ENCODE measurements at regions not wholly inside any gene's neighbourhood (a gene's known extent, or its start where the extent isn't known, plus 50 kb on each side); places are given as distances from the start of the nearest gene placed in this dataset.

DNA sequence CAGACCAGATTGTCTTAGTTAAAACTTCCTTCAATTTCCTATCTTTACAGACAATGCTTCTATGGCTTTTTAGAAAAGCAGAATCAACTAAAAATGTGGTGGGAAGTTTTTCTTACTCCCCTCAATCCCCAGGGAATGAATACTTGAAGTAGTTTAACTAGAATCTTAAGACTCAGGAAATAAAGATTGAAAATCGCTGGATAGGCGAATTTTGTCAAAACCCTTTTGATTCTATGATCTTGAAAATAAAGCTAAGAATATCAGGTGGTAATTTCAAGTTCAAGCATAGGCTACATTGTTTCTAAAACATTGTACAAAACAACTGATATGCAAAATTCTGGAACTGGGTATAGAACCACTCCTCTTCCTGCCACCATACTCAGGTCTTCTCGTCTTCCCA is 276.5 kb upstream of the GK2 start:
- Mint-ChIP-seq H3K4me1 (no peaks in the 10 kb centered on the region), H3K27me3 (ENCODE audit: low read depth) (no peaks in the 10 kb centered on the region), H3K9me3 (no peaks in the 10 kb centered on the region), H3K4me3 (no peak overlapping the region), H3K27ac (ENCODE audit: unreplicated experiment) (no peak overlapping the region), H3K36me3 (ENCODE audit: low read depth) (no peaks in the 10 kb centered on the region)
- no peak for DNase-seq (ENCODE audit: low read depth, low spot score)
- TF ChIP-seq, protein P1, sequence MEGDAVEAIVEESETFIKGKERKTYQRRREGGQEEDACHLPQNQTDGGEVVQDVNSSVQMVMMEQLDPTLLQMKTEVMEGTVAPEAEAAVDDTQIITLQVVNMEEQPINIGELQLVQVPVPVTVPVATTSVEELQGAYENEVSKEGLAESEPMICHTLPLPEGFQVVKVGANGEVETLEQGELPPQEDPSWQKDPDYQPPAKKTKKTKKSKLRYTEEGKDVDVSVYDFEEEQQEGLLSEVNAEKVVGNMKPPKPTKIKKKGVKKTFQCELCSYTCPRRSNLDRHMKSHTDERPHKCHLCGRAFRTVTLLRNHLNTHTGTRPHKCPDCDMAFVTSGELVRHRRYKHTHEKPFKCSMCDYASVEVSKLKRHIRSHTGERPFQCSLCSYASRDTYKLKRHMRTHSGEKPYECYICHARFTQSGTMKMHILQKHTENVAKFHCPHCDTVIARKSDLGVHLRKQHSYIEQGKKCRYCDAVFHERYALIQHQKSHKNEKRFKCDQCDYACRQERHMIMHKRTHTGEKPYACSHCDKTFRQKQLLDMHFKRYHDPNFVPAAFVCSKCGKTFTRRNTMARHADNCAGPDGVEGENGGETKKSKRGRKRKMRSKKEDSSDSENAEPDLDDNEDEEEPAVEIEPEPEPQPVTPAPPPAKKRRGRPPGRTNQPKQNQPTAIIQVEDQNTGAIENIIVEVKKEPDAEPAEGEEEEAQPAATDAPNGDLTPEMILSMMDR (conservative IDR thresholded peaks at IDR 0.05) = no peak

DNA sequence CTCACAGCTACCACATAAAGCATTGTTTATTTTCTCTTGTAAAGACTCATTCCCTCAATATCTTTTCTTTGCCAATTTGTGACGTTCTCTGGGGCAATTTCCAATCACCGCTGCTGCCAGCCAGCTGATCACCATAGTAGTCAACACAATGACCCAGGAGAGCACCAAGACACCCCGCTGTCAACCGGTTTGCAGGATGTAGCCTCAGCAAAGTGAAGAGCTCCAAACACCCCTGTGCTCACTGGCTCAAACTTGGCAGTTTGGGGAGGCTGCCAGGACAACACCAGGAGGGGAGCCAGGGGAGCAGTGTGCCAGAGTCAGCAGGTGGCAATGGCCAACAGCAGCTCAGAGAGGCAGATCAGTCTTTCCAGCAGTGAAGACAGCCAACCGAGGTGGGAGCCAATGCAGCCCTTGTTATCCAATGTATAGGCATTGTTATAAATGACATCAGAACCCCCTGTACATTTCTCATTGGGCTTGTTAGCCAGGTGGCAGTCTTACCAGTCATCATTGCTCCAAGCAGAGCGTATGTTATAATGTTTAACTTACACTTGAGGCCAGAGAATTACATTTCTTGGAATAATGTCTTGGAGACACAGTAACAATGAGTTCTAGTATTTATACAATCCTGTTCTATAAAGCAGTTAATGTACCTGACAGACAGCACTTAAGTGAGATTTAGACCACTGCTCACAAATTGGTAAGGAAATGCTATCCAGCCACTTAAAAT is 274.9 kb upstream of the GK2 start:
- no peak overlapping the region for H3K4me3 Mint-ChIP-seq
- no peaks in the 10 kb centered on the region for H3K27me3 Mint-ChIP-seq (ENCODE audit: low read depth)
- DNase-seq (ENCODE audit: low read depth, low spot score) = no peak
- TF ChIP-seq, protein P1 (conservative IDR thresholded peaks at IDR 0.05) = no peak
- H3K36me3 Mint-ChIP-seq (ENCODE audit: low read depth) = no peaks in the 10 kb centered on the region
- H3K27ac Mint-ChIP-seq (ENCODE audit: unreplicated experiment) = no peak overlapping the region
- no peaks in the 10 kb centered on the region for H3K9me3 Mint-ChIP-seq
- H3K4me1 Mint-ChIP-seq = no peaks in the 10 kb centered on the region

DNA sequence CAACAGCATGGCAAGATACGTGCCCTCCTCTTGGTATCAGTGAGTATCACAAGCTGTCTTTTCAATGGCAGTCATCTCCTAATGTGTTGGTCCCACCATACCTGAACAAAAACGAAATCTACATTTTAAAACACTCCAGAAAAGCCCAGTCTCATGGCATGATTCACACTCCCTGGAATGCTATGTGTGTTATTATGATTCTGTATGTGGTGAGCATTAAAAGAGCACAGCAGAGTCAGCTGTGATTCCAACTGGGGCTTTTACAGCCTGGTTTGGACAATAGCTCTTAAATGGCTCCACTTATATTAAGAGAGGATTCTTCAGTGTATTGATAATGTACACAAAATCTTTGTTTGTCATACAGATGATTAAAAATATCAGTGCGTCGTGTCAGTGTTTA is 274.1 kb upstream of the GK2 start:
- Mint-ChIP-seq H3K36me3 (ENCODE audit: low read depth) (no peaks in the 10 kb centered on the region), H3K4me3 (no peak overlapping the region), H3K27ac (ENCODE audit: unreplicated experiment) (no peak overlapping the region), H3K4me1 (no peaks in the 10 kb centered on the region), H3K27me3 (ENCODE audit: low read depth) (no peaks in the 10 kb centered on the region), H3K9me3 (no peaks in the 10 kb centered on the region)
- TF ChIP-seq, protein P1 (conservative IDR thresholded peaks at IDR 0.05) = no peak
- no peak for DNase-seq (ENCODE audit: low read depth, low spot score)

DNA sequence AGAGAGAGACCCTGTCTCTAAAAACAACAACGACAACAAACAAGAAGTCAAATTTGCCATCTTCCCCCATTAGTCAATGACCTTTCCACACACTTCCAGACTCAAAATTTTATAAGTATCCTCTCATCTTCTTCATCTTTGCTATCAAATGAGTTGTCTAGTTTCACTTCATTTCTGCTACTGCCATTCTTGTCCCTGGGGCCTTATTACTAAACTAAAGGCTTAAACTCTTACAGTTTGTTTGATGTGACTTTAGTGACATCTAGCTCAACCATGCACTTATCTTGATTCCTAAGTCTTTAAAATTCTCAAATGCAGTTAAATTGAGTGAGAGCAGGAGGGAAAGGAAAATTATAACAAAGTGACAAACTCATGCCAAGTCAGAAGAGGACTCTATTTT is 271.8 kb upstream of the GK2 start:
- TF ChIP-seq, protein P1 (conservative IDR thresholded peaks at IDR 0.05) = no peak
- H3K9me3 Mint-ChIP-seq = no peaks in the 10 kb centered on the region
- H3K4me3 Mint-ChIP-seq = no peak overlapping the region
- H3K27me3 Mint-ChIP-seq (ENCODE audit: low read depth) = no peaks in the 10 kb centered on the region
- no peak overlapping the region for H3K27ac Mint-ChIP-seq (ENCODE audit: unreplicated experiment)
- no peaks in the 10 kb centered on the region for H3K36me3 Mint-ChIP-seq (ENCODE audit: low read depth)
- DNase-seq (ENCODE audit: low read depth, low spot score) = no peak
- H3K4me1 Mint-ChIP-seq = no peaks in the 10 kb centered on the region

DNA sequence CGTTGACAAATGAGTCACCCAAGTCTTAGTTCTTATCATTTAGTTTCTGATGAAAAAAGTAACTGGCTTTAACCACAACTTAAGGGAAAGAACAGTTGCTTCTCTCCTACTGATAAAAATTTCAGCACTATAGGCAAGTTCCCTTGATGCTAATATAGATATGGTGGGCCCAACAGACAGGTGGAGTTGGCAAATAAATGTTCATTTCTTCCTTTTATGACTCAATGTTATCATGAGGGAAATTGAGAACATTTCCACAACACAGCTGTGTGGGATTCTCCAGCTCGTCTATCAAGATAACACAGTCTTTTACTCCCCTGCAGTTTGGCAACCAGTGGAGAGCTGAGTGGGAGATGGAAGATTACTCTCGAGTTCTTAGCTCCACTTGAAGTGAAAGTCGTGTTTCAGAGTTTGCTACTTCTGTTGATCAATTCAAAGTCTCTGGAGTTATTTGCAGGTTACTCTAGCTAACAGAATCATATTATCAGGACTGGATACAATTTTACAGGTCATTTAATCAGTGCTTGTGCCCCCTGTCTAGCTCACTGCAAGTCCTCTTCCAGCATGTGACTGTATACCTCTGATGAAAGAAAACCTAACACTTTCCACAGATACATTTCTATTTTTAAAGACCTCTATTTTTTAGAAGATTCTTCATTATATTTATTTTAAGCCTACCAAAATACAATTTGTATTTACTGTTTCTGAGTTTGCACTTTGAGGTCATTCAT is 270.6 kb upstream of the GK2 start:
- DNase-seq (ENCODE audit: low read depth, low spot score) = no peak
- Mint-ChIP-seq H3K27ac (ENCODE audit: unreplicated experiment) (no peak overlapping the region), H3K4me1 (no peaks in the 10 kb centered on the region), H3K36me3 (ENCODE audit: low read depth) (no peaks in the 10 kb centered on the region), H3K27me3 (ENCODE audit: low read depth) (no peaks in the 10 kb centered on the region), H3K9me3 (no peaks in the 10 kb centered on the region), H3K4me3 (no peak overlapping the region)
- TF ChIP-seq, protein P1 (conservative IDR thresholded peaks at IDR 0.05) = no peak
